ENCODE measurements at regions not wholly inside any gene's neighbourhood (a gene's known extent, or its start where the extent isn't known, plus 50 kb on each side); places are given as distances from the start of the nearest gene placed in this dataset.

DNA sequence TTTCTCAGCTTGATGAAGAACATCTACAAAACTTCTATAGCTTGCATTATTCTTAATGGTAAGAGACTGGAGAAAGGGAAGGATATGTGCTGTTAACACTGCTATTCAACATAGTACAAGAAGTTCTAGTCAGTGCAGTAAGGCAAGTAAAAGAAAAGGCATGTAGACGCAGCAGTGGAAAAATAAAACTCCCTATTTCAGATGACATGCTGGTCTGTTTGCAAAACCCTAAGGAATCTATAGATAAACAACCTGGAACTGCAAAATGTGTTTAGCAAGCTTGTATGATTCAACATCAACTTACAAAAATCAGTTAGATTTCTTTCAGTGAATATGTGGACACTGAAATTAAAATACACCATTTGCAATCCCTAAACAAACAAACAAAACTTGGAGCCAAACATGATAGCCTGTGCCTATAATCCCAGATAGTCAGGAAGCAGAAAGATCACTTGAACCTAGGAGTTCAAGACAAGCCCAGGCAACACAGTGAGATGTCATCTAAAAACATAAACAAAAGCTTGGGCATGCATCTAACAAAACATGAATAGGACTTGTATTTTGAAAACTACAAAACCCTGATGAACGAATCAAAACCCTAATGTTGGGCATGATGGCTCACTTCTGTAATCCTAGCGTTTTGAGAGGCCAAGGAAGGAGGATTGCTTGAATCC, 293.6 kb upstream of the RGS6 start:
- H3K4me3 ChIP-seq, result no peak overlapping the region
- intact Hi-C loops (cut with DNase I; ENCODE audit: low total_unique reads), result no loop called here
- no peaks in the 10 kb centered on the region for H3K9me3 ChIP-seq
- TF ChIP-seq, protein P1, sequence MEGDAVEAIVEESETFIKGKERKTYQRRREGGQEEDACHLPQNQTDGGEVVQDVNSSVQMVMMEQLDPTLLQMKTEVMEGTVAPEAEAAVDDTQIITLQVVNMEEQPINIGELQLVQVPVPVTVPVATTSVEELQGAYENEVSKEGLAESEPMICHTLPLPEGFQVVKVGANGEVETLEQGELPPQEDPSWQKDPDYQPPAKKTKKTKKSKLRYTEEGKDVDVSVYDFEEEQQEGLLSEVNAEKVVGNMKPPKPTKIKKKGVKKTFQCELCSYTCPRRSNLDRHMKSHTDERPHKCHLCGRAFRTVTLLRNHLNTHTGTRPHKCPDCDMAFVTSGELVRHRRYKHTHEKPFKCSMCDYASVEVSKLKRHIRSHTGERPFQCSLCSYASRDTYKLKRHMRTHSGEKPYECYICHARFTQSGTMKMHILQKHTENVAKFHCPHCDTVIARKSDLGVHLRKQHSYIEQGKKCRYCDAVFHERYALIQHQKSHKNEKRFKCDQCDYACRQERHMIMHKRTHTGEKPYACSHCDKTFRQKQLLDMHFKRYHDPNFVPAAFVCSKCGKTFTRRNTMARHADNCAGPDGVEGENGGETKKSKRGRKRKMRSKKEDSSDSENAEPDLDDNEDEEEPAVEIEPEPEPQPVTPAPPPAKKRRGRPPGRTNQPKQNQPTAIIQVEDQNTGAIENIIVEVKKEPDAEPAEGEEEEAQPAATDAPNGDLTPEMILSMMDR (IDR thresholded peaks at IDR 0.05), result no peak
- no peak for TF ChIP-seq POLR2A (IDR thresholded peaks at IDR 0.05)
- no peak for DNase-seq
- H3K36me3 ChIP-seq, result no peaks in the 10 kb centered on the region
- H3K27me3 ChIP-seq, result no peaks in the 10 kb centered on the region
- H3K27ac ChIP-seq, result no peak overlapping the region
- H3K4me1 ChIP-seq, result no peaks in the 10 kb centered on the region

DNA sequence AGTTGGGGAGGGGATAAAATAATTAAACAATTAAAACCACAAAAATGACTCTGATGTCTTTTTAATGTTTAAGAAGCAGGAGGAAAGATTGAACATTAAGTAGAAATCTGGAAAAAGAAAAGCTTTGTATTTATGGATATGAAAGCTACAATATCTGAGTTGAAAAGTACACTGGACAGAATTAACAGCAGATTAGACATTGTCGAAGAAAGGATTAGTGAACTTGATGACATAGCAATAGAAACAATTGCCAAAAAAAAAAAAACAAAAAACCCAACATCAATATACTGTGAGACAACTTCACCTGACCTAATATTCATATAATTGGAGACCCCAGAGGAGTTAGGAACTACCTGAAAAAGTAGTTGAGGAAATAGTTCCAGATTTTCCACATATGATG, 289.5 kb upstream of the RGS6 start:
- Histone ChIP-seq H3K9me3 (no peaks in the 10 kb centered on the region), H3K4me1 (no peaks in the 10 kb centered on the region), H3K4me3 (no peak overlapping the region), H3K27me3 (no peaks in the 10 kb centered on the region), H3K27ac (no peak overlapping the region), H3K36me3 (no peaks in the 10 kb centered on the region)
- TF ChIP-seq, protein P1 (IDR thresholded peaks at IDR 0.05), result no peak
- no peak for TF ChIP-seq POLR2A (IDR thresholded peaks at IDR 0.05)
- intact Hi-C loops (cut with DNase I; ENCODE audit: low total_unique reads), result no loop called here
- no peak for DNase-seq

DNA sequence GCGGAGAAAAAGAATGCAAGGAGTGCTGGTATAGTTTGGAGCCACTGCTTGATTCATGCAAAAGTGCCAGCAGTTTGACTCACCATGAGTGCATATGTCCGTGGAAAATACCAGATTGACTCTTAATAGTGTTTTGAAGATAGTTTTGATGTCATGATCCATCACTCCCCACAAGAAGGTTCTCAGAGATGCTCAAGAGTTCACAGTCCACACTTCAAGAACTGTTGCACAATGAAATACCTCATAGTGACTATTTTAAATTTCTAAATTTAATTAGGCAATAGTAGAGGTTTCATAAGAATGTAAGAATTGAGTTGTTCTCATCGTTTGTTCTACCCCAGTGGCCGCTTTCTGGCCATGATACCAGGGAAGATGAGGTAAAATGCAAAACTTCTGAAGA, 286.6 kb upstream of the RGS6 start:
- Histone ChIP-seq H3K27me3 (no peaks in the 10 kb centered on the region), H3K9me3 (no peaks in the 10 kb centered on the region), H3K4me1 (no peaks in the 10 kb centered on the region), H3K27ac (no peak overlapping the region), H3K36me3 (no peaks in the 10 kb centered on the region), H3K4me3 (no peak overlapping the region)
- intact Hi-C loops (cut with DNase I; ENCODE audit: low total_unique reads), result no loop called here
- DNase-seq, result no peak
- TF ChIP-seq POLR2A (IDR thresholded peaks at IDR 0.05), result no peak
- TF ChIP-seq, protein P1 (IDR thresholded peaks at IDR 0.05), result no peak

DNA sequence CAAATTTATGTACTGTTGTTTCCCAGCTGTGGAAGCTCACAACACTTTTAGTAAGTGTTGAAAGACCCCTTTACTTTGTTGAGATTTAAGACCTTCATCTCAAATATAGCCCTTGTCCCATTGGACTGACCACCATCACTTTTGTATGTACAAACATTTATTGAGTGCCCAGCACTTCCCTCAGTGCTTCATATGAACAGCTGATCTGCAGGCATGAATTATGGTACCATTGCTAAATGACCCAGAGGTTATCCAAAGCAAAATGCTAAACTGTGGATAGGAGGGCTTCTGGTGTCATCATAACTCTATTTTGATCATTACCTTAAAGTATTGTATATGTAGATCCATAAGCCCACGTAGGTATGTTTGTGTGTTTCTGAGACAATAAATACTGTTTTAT, 285.7 kb upstream of the RGS6 start:
- DNase-seq, result no peak
- Histone ChIP-seq H3K4me1 (no peaks in the 10 kb centered on the region), H3K9me3 (no peaks in the 10 kb centered on the region), H3K4me3 (no peak overlapping the region), H3K36me3 (no peaks in the 10 kb centered on the region), H3K27me3 (no peaks in the 10 kb centered on the region), H3K27ac (no peak overlapping the region)
- intact Hi-C loops (cut with DNase I; ENCODE audit: low total_unique reads), result no loop called here
- no peak for TF ChIP-seq POLR2A (IDR thresholded peaks at IDR 0.05)
- TF ChIP-seq, protein P1 (IDR thresholded peaks at IDR 0.05), result no peak

DNA sequence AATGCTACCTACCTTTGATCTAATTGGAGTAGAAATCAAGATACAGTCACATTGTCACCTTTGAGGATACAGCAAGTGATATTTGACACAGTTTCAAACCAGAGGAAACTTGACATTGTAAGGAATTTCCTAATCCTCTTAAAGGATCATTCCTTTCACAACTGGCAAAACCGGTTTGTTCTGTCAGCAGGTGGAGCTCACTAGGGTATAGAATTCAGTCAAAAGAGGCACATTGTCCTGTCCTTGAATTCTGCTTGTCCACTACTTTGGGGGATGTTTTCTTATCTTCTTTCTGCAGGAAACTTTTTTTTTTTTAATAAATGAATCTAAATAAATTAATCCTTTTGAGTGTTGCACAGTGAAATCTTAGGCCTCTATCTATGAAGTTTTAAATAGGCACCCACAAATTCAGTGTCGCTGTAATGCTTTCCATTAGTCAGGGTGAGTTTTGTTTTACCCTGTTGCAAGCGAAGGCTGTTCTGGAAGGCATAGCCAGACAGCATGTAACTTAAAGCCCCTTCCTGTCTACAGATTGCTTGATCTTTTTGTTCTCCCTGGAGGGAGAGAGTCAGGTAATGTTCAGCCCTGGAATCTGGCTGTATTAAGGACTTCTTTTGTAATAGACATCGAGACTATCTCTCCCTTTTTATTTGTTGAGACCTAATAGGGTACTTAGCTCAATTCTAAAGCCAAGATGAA, 285.0 kb upstream of the RGS6 start:
- Histone ChIP-seq H3K9me3 (peaks cover 0 to 5% of the 10 kb centered on the region in 2 donors), H3K4me3 (no peak overlapping the region), H3K27ac (no peak overlapping the region), H3K4me1 (no peaks in the 10 kb centered on the region), H3K27me3 (no peaks in the 10 kb centered on the region), H3K36me3 (no peaks in the 10 kb centered on the region)
- no peak for DNase-seq
- intact Hi-C loops (cut with DNase I; ENCODE audit: low total_unique reads), result no loop called here
- TF ChIP-seq, protein P1 (IDR thresholded peaks at IDR 0.05), result no peak
- no peak for TF ChIP-seq POLR2A (IDR thresholded peaks at IDR 0.05)

Data from uterus (tissue), 3 donors.